ENCODE measurements at regions not wholly inside any gene's neighbourhood (a gene's known extent, or its start where the extent isn't known, plus 50 kb on each side); places are given as distances from the start of the nearest gene placed in this dataset.

DNA sequence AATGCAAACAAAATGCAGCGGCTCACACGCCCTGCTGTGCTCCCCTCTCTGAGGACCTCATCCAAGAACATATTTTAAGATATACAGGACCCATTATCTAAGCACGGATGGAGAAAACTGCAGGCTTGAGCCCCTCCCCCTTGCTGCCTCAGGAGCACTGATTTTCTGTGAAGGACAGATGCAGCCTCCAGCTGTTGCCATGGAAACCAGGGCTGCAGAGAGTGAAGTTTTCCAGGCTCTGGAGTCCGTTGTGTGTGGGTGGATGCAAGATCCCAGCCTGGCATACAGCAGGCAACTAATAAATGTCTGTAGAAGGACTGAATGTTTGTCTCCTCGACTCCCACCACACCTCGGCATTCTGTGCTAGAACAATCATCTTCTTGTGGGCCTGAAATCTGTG, 105.6 kb upstream of the PEG3 start:
- FAIRE-seq (no peak), DNase-seq (ENCODE audit: insufficient read length, low spot score) (no peak)
- TF ChIP-seq, protein P1, sequence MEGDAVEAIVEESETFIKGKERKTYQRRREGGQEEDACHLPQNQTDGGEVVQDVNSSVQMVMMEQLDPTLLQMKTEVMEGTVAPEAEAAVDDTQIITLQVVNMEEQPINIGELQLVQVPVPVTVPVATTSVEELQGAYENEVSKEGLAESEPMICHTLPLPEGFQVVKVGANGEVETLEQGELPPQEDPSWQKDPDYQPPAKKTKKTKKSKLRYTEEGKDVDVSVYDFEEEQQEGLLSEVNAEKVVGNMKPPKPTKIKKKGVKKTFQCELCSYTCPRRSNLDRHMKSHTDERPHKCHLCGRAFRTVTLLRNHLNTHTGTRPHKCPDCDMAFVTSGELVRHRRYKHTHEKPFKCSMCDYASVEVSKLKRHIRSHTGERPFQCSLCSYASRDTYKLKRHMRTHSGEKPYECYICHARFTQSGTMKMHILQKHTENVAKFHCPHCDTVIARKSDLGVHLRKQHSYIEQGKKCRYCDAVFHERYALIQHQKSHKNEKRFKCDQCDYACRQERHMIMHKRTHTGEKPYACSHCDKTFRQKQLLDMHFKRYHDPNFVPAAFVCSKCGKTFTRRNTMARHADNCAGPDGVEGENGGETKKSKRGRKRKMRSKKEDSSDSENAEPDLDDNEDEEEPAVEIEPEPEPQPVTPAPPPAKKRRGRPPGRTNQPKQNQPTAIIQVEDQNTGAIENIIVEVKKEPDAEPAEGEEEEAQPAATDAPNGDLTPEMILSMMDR (IDR thresholded peaks at IDR 0.05; ENCODE audit: insufficient read depth, missing control alignments), result no peak

DNA sequence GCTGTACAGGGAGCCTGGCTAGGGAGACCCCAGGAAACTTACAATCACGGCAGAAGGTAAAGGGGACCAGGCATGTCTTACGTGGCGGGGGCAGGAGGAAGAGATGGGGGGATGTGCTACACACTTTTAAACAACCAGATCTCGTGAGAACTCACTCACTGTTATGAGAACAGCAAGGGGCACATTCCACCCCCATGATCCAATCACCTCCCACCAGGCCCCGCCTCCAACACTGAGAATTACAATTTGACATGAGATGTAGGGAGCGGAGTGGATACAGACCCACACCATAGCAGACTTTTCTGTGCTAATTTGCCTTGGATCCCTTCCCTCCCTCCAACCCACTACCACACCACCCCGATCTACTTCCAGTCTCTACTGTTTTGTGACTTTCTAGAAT, 106.7 kb upstream of the PEG3 start:
- FAIRE-seq, result no peak
- DNase-seq (ENCODE audit: insufficient read length, low spot score), result no peak
- TF ChIP-seq, protein P1 (IDR thresholded peaks at IDR 0.05; ENCODE audit: insufficient read depth, missing control alignments), result no peak

DNA sequence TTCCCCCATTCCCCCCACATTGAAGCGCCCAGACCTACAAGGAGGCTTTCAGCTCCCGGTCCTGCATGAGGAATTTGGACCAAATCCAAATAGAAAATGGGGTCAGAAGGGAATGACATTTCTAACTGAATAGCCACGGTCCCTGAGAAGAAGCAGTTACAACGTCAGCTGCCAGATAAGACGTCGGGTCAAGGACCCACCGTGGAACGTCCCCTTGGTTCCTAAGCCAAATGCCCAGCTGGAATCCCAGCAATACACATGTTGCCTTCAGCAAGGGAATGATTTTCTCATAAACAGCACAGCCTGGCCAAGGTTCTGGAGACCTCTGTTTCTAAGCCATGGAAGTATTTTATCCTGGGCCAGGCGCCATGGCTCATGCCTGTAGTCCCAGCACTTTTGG, 109.1 kb upstream of the PEG3 start:
- FAIRE-seq, result no peak
- DNase-seq (ENCODE audit: insufficient read length, low spot score), result no peak
- TF ChIP-seq, protein P1 (IDR thresholded peaks at IDR 0.05; ENCODE audit: insufficient read depth, missing control alignments), result no peak

DNA sequence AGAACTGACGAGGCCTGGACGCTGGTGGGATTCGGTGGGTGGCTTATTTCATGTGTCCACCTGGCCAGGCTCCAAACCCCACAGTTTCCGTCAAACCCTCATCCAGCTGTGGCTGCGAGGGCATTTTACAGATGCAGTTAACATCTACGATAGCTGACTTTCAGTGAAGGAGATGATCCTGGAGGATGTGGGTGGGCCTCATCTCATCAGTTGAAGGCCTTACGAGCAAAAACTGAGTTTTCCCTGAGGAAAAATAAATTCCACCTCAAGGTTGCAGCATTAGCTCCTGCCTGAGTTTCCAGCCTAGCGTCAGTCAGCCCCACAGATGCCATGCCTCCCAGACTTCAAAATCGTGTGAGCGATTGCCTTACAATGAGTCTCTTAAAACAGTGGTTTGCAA, 111.1 kb upstream of the PEG3 start:
- FAIRE-seq, result no peak
- TF ChIP-seq, protein P1 (IDR thresholded peaks at IDR 0.05; ENCODE audit: insufficient read depth, missing control alignments), result no peak
- DNase-seq (ENCODE audit: insufficient read length, low spot score), result no peak

DNA sequence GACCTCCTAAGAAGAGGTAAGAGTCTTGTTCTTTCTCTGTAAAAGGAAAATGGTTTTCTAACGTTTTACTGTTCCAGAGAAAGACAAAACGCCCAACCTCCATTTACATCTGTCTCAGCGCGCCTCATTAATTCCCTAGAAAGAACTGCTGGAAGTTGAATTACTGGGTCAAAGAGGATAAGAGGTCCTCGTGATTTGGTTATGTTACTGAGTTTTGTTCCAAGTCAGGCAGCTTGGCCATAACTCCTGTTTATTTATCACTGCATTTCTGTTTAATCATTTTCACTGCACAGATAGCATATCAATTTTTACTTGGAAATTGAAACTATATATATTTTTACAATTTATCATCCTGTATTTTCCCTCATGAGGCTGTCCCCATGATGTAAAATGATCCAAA, 112.9 kb upstream of the PEG3 start:
- DNase-seq (ENCODE audit: insufficient read length, low spot score), result no peak
- TF ChIP-seq, protein P1 (IDR thresholded peaks at IDR 0.05; ENCODE audit: insufficient read depth, missing control alignments), result no peak
- no peak for FAIRE-seq

DNA sequence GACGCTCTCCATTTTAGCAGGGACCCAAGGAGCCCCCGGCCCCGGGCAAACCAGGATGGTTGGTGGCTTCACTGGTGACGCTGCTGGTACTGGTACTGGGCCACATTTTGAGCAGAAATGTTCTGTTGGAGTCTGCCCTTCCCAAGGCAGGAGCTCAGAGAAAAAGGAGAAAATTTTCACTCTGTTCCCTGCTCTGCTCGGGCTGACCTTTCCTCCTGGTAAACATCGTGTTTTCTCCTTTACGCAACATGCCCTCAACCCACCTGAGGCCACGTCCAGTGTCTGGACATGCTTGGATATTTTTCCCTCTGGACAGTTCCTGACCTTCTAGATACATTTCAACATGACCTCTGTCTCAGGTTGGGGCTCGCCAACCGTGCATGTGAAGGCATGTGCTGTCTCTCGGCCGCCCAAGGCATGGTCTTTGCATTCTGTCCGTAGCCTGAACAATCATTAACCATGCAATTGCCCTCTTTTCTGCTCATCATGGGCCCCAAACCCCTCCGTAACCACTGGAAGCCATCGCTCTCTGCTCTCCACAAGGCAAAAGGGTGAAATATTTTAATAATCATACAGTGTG, 115.2 kb upstream of the PEG3 start:
- FAIRE-seq, result no peak
- no peak for DNase-seq (ENCODE audit: insufficient read length, low spot score)
- TF ChIP-seq, protein P1 (IDR thresholded peaks at IDR 0.05; ENCODE audit: insufficient read depth, missing control alignments), result no peak

DNA sequence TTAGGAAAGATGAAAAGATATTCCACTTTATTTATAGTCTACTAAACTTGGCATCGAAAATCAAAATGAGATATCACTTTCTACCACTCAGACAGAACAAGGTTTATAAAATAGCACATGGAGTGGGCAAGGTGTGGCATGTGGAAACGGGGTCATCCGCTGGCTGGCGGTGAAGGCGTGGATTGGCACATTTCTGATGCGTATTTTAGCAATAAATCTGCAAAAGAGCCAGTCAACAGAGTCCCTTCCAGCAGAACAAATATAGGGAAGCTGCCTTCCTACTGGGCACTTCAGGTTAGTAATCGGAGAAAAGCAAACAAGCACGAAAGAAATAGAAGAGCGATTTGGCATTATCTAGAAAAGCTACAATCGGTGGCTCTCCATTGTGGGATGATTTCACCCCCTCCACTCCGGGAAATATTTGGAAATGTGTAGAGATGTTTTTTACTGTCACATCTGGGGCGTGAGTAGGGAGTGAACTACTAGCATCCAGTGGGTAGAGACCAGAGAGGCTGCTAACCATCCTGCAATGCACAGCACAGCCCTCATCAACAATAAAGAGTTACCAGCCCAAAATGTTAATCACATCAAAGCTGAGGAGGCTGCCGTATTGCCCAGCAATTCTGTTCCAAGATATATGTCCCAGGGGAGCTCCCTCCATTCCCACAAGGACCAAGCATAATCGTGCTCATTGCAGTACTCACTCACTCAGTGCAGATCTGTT, 116.1 kb upstream of the PEG3 start:
- FAIRE-seq (no peak), DNase-seq (ENCODE audit: insufficient read length, low spot score) (no peak)
- TF ChIP-seq, protein P1 (IDR thresholded peaks at IDR 0.05; ENCODE audit: insufficient read depth, missing control alignments), result no peak
